ENCODE measurements at regions not wholly inside any gene's neighbourhood (a gene's known extent, or its start where the extent isn't known, plus 50 kb on each side); places are given as distances from the start of the nearest gene placed in this dataset.

- TF ChIP-seq CTCF (IDR thresholded peaks at IDR 0.05) = no peak
- TF ChIP-seq POLR2A (IDR thresholded peaks at IDR 0.05) = no peak
- TF ChIP-seq POLR2AphosphoS5 (IDR thresholded peaks at IDR 0.05) = no peak
These were observed 812.4 kb upstream of the ZEB2 start for GRCh38 chr2:145332210-145332898.
